Activated CD4-positive, alpha-beta T cell treated with anti-CD3 and anti-CD28 coated beads for 48 hours (primary cell): ENCODE measurements at regions not wholly inside any gene's neighbourhood (a gene's known extent, or its start where the extent isn't known, plus 50 kb on each side); places are given as distances from the start of the nearest gene placed in this dataset.
"Not testable (repeated sequence)": the region's sequence is repeated elsewhere in the genome, so short reads cannot be mapped to it uniquely, and the experiment has no call there.

ENCODE experiments used
- DNase-seq: peaks from one replicate; pipeline ENCODE4 v3.0.0-alpha.2; 2020

DNA sequence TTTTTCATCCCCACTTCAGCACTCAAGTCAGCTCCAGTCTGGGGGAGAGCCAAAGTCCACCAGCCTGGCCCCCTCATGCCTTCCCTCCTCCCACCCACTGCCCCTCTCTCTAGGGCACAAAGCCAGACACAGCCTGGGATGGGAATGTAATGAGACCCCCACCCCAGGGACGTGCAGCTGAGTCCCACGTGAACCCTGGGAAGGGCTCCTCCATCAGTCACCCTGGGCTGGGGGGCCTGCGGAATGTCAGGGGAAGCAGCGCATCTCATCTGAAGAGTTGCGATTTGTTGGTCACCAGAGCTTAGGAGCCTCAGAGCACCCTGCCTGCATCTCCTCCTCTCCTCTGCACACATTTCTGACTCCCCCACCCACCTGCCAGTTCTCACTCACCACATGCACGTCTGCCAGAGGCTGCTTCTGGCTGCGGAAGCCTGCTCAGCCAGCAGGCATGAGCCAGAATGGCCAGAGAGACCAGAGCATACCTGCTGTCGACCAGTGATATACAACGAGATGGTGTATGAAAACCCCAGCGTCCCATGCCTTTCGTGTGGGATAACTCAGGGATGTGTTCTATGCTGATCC, 167.1 kb upstream of the TOP1 start:
- DNase-seq, result no peak

DNA sequence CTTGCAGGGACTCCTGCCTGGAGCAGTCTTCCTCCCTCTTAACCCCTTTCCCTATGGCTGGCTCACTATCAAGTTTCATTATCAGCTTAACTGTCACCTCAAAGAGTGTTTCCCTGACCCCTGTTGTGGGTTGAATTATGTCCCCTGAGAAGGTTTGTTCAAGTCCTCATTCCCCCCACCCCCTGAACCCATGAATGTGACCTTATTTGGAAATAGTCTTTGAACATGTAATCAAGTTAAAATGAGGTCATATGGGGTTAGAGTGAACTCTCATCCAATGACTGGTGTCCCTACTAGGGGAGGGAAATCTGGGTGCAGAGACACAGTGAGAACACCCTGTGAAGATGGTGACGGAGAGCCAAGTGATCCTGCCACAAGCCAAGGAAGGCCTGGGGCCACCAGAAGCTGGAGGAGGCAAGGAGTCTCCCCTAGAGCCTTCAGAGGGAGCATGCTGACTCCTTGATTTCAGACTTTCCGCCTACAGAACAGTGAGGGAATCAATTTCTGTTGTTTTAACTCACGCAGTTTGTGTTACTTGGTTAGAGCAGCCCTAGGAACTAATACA, 165.2 kb upstream of the TOP1 start:
- DNase-seq, result no peak

DNA sequence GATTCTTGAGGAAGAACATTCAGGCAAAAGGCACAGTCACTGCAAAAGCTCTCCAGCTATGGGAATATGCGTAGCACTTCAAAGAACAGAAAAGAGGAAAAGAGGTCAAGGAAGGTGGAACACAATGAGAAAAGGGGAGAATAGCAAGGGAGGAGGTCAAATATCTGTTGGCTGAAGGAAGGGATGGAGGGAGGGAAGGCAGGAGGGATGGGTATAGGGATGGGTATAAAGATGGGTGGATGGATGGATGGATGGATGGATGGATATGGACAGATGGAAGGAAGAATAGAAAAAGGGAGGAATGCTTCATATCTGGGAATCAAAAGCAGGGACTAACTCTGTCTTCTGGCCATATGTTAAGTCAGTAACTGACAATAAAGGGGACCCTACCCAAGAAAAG, 164.2 kb upstream of the TOP1 start:
- DNase-seq, result no peak

DNA sequence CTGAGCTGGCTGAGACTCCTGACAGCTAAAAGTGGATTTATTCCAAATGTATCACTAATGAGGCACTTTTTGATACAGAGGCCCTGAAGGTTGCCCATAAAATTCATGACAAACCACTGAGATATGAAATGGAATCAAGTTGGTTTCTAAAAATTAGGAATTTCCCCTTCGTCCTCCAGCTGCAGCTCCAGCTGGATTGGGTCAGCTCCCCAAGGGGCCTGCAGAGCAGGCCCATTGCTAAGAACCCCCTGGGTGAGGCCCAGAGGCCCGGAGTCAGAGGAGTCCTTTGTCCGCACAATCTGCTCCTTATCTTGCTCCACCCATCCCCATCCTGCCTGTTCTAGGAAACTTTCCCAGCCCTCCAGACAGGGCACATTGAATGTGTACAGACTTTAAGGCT, 163.5 kb upstream of the TOP1 start:
- DNase-seq, result no peak

DNA sequence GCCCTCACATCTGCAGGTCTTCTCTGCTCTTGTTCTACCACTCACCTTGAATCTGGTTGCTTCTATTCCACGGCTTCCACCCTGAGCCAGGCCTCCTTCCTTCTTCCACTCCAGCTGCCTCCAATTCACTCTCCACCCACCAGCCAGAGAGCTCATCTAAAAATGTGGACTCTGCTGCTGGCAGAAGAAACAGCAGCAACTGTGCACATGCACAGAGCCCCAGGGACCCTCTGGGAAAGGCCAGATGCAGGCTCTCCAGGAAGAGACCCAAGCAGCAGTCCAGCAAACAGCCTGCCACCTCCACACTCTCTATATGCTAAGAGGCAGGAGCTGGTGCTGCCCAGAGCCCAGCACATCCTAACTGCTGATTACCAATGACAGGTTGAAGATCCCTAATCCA, 162.6 kb upstream of the TOP1 start:
- no peak for DNase-seq

DNA sequence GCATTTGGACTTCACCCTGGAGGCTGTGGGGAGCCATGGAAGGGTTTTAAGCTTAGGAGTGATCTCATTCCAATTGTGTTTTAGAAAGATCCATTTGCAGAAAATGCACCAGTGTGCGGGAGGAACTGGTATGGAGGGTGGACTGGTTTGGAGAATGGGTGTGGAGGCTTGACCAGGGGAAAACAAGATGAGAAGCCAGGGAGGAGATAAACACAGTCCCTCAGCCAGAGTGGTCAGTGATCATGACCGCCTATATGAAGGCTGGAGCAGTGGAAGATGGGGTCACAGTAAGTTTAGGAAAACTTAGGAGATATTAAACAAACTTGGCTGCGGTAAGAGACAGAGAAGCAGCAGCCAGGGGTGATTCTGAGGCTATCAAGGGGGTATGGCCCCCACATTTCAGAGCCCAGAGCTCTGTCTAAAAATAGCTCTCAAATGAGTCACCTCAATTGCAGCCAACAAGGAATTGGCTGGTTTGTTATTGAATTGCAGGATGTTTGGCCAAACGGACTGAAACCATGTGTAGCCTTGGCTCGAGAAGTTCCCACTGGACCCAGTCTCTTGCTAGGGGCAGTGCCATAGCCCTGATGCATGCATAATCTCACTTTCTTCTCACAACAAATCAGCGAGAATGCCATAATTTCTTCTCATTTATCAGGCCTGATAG, 159.9 kb upstream of the TOP1 start:
- no peak for DNase-seq

DNA sequence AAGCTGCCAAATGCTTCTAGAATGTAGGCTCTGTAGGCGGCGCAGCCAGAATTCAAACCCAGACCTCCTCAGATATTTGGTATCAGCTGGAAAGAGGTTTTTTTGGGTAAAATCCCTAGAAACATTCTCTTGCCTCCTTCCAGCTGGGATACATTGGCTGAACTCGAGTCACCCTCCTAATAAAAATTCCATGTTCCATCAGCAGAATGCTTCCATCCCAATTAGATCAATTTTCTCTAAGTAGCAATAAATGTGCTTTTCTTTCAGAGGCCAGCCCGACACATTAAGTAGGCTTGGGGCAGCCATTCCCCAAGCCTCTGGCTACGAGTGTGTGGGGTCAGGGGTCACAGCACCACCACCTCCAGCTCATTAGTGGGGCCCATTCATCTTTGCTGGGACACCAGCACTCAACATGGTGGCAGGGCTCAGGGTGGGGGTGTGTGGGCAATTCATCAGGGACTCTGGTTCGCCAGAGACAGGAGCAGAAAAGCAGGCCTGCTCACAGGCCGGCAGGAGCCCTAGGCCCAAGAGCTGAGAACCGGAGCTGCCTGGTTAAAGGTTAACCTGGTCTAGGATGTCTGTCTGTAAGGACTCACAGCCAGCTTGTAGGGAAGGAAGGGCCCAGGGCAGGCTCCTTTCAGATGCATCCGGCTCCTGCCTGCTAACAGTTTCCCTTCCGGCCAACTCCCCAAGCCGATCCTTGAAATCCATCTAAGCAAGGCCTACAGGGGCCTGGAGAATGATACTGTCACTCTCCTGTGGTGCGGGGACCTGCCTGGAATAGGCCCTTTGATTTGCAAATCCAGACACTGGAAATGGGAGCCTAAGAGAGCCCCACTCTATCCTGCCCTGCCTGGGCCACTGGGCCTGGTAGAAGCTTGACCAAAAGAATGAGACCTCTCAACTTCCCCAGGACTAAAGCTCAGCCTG, 159.1 kb upstream of the TOP1 start:
- DNase-seq, result no peak

DNA sequence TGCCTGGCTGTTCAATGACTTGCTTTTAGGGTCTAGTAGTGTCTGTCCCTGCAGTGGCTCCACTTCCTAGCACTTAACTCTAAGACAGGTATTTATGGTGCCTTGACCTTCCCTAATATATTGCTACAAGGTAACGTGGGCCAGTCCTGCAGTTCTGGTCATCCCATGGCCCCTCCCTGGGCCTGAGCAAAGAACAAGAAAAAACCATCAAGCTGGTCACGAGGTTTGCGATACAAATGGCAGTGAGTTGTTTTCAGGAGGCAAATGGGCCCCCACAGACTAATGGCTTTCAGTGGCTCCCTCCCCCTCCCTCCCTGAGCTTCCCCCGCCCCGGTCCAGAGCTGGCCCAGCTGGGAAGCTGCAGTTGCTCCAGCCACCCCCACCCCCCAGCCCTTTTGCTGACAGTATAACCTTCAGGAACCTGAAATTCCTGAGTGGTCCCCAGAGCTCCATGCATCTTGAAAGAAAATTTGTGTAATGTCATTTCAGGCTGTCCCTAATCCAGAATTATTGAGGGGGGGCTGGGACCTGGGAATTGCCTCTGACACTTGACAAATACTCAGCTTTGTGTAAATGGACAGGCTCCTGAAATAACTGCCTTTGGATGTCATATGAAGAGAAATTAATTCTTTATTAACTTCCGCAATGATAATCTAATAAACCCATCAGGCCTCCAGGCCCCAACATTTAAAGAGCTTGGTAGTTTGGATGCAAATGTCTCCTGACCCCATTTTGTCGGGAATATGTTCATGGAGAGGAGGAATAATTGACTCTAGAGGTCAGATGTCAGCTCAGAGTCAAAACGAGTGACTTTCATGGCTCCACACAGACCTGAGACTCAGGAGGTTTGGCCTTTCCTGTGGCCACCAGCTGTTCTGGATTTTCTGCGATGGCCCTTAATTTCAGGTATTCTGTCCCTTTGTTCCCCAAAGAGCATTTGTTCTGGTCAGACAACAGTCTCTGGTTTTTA, 153.2 kb upstream of the TOP1 start:
- no peak for DNase-seq

DNA sequence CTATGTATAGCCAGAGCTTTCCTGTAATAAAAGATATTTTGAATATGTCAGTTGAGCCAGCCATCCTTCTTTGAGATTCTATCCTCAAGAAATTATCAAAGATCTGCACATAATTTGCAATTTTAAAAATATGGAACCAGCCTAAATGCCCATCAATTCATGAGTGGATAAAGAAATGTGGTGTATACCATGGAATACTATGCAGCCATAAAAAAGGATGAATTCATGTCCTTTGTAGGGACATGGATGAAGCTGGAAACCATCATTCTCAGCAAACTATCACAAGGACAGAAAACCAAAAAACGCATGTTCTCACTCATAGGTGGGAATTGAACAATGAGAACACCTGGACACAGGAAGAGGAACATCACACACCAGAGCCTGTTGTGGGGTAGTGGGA, 150.5 kb upstream of the TOP1 start:
- not testable (repeated sequence) for DNase-seq

DNA sequence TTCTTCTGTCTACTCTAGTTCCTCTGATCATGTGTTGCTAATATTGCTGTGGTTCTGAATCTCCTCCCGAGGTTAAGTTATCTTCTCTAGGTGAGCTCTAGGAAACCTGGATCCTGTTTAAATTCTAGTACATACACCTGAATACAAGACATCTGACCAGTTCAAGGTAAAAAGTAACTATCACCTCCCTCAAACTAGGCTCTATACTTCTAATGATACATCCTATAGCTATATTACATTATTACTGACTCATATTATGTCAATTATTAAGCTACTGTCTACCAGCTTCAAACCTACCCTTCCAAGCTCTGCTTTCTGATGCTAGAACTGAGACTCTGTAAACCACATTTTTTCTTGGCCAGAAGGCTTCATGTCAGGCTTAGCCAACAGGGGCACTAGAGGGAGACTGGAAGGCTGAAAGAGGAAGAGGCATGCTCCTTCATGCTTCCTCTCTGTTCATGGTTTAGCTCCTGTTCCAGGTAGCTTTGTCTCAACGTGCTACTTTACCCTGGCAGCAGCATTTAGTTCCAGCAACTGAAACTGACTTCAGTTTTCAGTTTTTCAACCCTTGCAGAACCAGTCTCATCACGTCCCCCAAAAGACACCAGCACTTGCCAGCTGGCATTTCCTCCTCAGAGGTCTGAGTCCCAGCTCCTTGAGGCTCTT, 148.4 kb upstream of the TOP1 start:
- no peak for DNase-seq

DNA sequence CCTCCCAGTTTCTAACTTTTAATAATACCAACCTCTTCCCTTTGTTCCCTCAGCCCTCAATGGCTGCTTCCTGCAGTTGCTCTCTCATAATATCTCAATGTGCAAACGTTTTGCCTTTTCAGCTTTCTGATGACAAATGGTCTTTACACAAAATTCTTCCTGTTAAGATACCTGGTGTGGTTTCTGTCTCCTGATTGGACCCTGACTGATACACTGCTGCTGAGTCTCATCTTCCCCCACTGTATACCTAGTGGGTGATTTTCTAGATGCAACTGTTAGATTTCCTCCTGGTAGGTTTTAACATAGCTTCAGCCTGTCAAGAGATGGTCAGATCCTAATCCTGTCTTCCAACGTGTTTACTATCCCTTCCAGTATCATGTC, 147.9 kb upstream of the TOP1 start:
- DNase-seq, result no peak

DNA sequence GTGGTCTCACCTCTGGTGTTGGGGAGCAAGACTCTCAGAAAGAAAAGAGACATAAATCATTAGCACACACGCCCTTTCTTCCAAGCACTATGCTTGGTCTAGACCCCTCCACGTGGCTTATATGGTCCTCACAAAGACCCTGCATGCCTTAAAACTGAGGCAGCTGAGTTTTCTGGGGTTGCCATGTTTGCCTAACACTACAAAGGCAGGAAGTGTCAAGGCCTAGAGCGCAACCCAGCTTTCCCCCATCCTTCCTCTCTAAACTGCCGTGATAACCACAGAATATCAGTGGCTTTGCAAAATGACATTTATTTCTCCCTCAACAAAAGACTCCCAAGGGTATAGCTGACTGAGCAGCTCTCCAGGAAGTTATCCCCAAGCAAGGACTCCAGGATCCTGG, 146.5 kb upstream of the TOP1 start:
- no peak for DNase-seq

DNA sequence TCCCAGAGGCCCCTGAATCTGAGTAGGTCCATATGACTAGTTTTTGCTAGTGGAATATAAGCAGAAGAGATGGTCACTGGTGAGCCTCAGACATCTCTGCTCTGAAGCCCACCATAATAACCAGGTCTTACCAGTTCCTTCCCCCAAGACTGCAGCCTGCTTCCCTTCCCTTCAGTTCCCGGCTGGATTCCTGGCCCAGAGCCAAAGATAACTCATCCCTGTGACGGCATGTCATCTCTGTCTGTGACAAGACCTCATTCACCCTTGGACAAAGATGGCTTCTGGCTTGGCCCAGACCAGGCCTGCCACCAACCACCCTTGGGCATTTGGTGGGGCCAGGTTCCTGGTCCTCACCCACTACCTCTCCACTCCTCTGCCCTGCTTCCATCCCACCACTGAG, 145.5 kb upstream of the TOP1 start:
- DNase-seq, result no peak

DNA sequence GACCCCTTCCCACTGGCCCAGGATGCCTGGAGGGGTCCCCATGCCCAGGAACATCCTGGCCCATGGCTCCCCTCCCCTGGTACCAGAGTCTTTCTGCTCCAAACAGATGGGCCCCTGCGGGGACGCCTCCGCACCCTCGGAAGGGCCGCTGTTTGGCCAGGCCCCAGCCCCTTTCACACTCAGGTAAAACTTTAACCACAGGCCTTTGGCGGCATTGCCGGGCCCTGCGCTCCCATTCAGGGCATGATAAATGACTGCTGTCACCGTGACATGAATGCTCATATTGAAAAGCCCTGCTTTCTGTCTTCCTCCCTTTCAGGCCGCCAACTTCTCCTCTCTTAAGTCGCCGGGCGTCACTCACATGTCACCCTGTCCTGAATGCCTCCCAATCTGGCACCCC, 141.5 kb upstream of the TOP1 start:
- no peak for DNase-seq

DNA sequence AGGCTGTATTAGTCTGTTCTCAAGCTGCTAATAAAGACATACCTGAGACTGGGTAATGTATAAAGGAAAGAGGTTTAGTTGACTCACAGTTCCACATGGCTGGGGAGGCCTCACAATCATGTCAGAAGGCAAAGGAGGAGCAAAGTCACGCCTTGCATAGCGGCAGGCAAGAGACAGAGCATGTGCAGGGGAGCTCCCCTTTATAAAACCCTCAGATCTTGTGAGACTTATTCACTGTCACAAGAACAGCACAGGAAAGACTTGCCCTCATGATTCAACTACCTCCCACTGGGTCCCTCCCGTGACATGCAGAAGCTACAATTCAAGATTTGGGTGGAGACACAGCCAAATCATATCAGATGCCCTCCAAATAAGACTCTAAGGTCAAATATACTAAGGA, 139.4 kb upstream of the TOP1 start:
- DNase-seq, result peak; percentile 5

DNA sequence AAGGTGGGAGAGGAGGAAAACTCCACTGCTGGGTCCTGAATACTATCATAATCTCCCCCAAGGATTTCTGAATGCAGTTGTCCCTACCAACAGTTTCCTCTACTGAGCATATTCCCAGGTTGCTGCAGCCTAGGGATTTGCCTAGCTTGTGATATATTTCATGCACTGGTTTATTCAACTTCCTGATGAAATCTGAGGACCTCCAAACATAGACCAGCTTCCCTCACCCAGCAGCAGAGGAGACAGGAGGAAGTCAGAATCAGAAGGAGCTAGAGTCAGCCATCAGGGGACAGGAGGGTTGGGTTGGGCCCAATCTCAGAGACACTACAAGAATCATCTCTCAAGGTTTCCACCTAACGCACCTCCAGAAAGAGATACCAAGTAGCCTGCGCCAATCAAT, 138.4 kb upstream of the TOP1 start:
- no peak for DNase-seq

DNA sequence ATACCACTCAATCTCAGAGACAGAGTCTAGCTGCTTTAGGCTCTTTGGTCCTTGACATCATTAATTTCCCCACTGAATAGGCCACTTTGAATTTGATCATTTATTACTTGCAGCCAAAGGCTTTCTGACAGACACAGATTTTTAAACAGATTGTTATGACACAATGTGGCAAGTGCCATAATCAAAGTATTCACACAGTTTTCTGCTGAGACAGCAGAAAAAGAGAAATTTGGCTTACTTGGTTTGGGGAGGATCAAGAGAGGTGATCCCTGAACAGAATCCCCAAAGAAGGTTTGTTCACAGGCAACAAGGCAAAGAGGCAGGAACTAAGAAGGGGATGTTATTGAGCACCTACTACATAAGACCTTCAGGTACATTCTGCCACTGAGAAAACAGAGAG, 138.0 kb upstream of the TOP1 start:
- no peak for DNase-seq

DNA sequence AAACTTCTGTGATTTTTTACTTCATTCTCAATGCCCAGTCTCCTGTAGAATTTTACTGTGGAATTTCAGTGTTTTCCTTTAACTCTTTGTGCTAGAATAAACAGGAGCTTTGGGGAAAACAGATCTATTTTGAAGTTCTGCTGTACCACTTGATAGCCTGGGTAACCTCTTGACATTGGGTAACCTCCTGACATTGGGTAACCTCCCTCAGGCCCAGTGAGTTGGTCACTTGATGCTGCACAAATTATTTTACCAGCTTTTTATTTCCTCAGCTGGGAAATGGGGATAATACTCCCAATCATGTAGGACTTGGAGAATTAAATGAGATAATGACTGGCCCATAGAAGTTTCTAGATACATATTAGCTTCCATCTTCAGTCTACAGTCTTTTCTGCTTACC, 137.3 kb upstream of the TOP1 start:
- no peak for DNase-seq

DNA sequence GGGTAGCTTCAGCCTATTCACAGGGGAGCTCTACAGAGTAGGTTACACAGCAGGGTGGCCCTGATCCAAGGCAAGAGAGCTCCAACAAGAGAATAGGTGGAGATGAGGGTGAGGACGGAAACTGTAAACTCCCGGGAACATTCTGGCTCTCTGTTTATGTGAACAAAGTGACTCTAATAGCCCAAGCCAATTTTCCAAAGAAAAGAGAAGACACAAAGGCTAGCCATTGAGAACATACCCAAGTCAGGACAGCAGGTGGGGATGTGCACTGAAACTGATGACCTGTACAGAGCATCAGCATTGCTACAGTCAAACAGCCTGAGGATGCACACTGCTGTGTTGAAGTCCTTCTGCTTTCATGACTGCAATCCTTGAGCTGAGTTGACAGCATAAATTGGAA, 136.0 kb upstream of the TOP1 start:
- no peak for DNase-seq

DNA sequence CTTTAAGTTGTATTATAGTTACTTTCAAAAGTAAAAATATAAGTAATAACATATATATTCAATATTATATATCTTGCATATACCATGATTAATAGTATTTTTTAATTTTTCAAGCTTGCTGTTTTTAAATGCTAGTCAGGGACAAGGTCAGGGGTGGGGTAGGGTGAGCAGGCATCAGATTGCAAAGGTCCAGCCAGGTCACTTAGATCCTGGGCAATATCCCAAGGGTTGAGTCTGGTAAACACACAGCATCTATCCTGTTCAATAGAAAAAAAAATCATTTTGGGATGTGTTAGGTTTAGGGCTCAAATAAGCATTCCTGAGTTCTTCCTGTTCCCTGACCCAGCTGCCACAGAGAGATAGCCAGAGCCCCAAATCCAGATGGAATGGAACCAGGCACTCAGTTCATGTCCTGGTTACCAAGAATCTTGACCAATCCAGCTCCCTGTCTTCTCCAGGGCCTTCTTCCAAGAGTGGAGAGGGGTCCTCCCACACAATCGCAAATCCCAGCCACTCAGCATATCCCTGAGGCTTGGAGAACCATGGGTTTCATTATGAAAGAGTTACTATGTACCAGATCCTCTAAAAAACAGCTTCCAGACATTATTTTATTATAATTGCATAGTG, 134.9 kb upstream of the TOP1 start:
- DNase-seq, result no peak

DNA sequence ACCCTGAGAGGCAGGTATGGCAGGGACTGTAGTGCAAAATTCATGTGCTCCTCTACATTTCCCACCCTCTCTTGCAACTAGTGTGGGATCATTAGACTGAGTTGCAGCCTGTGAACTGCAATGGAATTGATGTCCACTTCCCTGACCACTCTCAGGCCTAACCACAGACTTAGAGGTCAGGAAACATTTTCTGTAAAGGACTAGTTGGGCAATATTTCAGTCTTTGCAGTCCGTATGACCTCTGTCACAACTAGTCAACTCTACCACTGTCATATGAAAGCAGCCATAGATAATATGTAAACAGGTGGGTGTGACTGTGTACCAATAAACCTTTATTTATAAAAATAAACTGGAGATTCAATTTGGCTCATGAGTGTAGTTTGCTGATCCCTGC, 134.4 kb upstream of the TOP1 start:
- no peak for DNase-seq

DNA sequence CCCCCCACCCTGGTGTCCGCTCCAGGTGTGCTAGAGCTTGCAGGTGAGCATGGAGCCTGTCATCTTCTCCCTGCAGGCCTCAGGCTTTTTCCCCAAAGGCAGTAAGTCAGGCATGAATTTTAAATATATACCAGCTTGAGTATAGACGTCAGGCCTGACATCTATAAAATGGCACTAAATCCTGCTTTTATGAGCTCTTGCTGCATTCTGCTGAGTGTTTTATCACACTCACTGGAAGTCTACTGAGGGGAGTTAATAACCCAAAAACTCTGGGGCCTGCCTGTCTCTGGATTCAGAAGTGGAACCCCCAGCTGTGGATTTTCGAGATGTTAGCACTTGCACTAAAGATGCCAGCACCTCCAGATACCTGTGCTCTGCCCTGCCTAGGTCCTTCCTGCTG, 133.4 kb upstream of the TOP1 start:
- no peak for DNase-seq
